Loucy (cell line): ENCODE measurements at regions not wholly inside any gene's neighbourhood (a gene's known extent, or its start where the extent isn't known, plus 50 kb on each side); places are given as distances from the start of the nearest gene placed in this dataset.
A peak's percentile ranks its signal among the peaks of the same experiment; 100 is the strongest.

Experiments used
- EZH2phosphoT487 ChIP-seq: fragments of 200-600 bp; IDR thresholded peaks from 2 replicates; pipeline ENCODE4 v1.6.1; 2018; ENCODE audit warnings: antibody characterized with exemption, mild to moderate bottlenecking, moderate library complexity, borderline replicate concordance
- TF ChIP-seq, protein P1 (sequence below): fragments of 200-600 bp; sonication (generic); conservative IDR thresholded peaks from 2 replicates; pipeline ENCODE4 v1.5.1; 2014; ENCODE audit warnings: mild to moderate bottlenecking, antibody characterized with exemption, low read length

DNA sequence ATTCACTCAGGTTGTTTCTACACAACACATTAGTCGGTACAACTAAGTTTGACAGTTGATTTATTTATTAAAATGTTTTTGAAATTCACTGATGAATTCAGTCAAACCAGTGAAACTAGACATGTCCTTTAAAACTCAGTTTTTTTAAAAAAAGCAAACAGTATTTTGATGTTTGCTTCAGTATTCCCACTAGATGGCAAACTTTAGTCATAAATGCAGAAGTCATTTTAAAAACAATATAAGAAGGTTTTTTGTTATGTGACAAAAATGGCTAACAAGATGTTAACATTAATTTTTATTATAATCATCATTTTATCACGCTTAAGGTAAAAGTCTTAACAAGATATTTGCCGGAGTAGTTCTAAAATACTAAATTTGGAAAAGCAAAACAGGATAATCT, 1337.8 kb upstream of the DIAPH2 start:
- TF ChIP-seq, protein P1, sequence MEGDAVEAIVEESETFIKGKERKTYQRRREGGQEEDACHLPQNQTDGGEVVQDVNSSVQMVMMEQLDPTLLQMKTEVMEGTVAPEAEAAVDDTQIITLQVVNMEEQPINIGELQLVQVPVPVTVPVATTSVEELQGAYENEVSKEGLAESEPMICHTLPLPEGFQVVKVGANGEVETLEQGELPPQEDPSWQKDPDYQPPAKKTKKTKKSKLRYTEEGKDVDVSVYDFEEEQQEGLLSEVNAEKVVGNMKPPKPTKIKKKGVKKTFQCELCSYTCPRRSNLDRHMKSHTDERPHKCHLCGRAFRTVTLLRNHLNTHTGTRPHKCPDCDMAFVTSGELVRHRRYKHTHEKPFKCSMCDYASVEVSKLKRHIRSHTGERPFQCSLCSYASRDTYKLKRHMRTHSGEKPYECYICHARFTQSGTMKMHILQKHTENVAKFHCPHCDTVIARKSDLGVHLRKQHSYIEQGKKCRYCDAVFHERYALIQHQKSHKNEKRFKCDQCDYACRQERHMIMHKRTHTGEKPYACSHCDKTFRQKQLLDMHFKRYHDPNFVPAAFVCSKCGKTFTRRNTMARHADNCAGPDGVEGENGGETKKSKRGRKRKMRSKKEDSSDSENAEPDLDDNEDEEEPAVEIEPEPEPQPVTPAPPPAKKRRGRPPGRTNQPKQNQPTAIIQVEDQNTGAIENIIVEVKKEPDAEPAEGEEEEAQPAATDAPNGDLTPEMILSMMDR: peak; percentile 43; the same call in 1 of the 2 replicates
- no peak for TF ChIP-seq EZH2phosphoT487
